ENCODE measurements at regions not wholly inside any gene's neighbourhood (a gene's known extent, or its start where the extent isn't known, plus 50 kb on each side); places are given as distances from the start of the nearest gene placed in this dataset.

GRCh38 chr1:238138059-238138626 is 247.4 kb upstream of the ZP4 start:
- no peaks in the 10 kb centered on the region for H3K4me1 ChIP-seq (ENCODE audit: low read depth)
- intact Hi-C loops (cut with DNase I, micrococcal nuclease): no loop called here
- ATAC-seq (no peak), DNase-seq (no peak)
- H3K36me3 ChIP-seq (ENCODE audit: low read depth): no peaks in the 10 kb centered on the region
- TF ChIP-seq CTCF (IDR thresholded peaks at IDR 0.05): no peak
- H3K9me3 ChIP-seq: no peaks in the 10 kb centered on the region
- no peak overlapping the region for H3K4me3 ChIP-seq

- ATAC-seq (no peak), DNase-seq (no peak)
- no peaks in the 10 kb centered on the region for H3K4me1 ChIP-seq (ENCODE audit: low read depth)
- no peak overlapping the region for H3K4me3 ChIP-seq
- TF ChIP-seq CTCF (IDR thresholded peaks at IDR 0.05): no peak
- H3K9me3 ChIP-seq: no peaks in the 10 kb centered on the region
- H3K36me3 ChIP-seq (ENCODE audit: low read depth): no peaks in the 10 kb centered on the region
- intact Hi-C loops (cut with DNase I, micrococcal nuclease): no loop called here
Observed at GRCh38 chr1:238135708-238136664, 245.3 kb upstream of the ZP4 start.

GRCh38 chr1:238129677-238130076 is 239.0 kb upstream of the ZP4 start:
- Histone ChIP-seq H3K4me1 (ENCODE audit: low read depth) (no peaks in the 10 kb centered on the region), H3K4me3 (no peak overlapping the region), H3K36me3 (ENCODE audit: low read depth) (no peaks in the 10 kb centered on the region), H3K9me3 (no peaks in the 10 kb centered on the region)
- no peak for ATAC-seq
- DNase-seq: no peak
- intact Hi-C loops (cut with DNase I, micrococcal nuclease): no loop called here
- TF ChIP-seq CTCF (IDR thresholded peaks at IDR 0.05): no peak

- Histone ChIP-seq H3K36me3 (ENCODE audit: low read depth) (no peaks in the 10 kb centered on the region), H3K4me3 (no peak overlapping the region), H3K4me1 (ENCODE audit: low read depth) (no peaks in the 10 kb centered on the region), H3K9me3 (no peaks in the 10 kb centered on the region)
- ATAC-seq: no peak
- TF ChIP-seq CTCF (IDR thresholded peaks at IDR 0.05): no peak
- intact Hi-C loops (cut with DNase I, micrococcal nuclease): no loop called here
- no peak for DNase-seq
Observed at GRCh38 chr1:238123201-238123600, 232.5 kb upstream of the ZP4 start.

GRCh38 chr1:238119861-238120260 is 229.1 kb upstream of the ZP4 start:
- no peak for TF ChIP-seq CTCF (IDR thresholded peaks at IDR 0.05)

More at GRCh38 chr1:238119861-238120260, 229.1 kb upstream of the ZP4 start:
- intact Hi-C loops (cut with DNase I, micrococcal nuclease): no loop called here
- no peak for ATAC-seq
- Histone ChIP-seq H3K9me3 (no peaks in the 10 kb centered on the region), H3K4me3 (no peak overlapping the region), H3K36me3 (ENCODE audit: low read depth) (no peaks in the 10 kb centered on the region), H3K4me1 (ENCODE audit: low read depth) (no peaks in the 10 kb centered on the region)
- no peak for DNase-seq

Measured in mucosa of descending colon (tissue), 3 donors.